ENCODE measurements at regions not wholly inside any gene's neighbourhood (a gene's known extent, or its start where the extent isn't known, plus 50 kb on each side); places are given as distances from the start of the nearest gene placed in this dataset.

DNA sequence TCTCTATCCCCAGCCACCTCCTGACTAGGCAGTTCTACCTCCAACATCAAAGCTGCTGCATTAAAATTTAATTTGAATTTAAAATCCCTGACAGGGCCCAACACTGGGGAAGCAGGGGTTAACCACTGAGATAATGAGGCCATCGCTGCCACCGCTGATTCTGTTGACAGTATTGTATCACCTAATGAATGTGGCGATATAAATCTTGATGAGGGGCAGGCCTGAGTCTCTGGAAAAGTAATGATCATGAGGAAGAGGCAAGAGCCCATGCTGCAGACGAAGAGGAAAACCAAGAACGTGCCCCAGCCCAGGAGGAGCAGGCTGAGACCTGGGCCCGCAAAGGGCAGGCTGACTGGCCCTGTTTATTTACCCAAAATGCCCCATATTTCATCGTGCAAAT, 251.4 kb upstream of the ZFHX3 start:
- ChIA-PET CTCF (no interaction called here), POLR2A (no interaction called here)
- H3K4me3 Mint-ChIP-seq = no peak overlapping the region
- H3K36me3 Mint-ChIP-seq (ENCODE audit: low read depth) = no peaks in the 10 kb centered on the region
- no peaks in the 10 kb centered on the region for H3K9me3 Mint-ChIP-seq
- H3K27me3 Mint-ChIP-seq = no peaks in the 10 kb centered on the region
- DNase-seq = no peak
- H3K4me1 Mint-ChIP-seq = no peaks in the 10 kb centered on the region
- no peak overlapping the region for H3K27ac Mint-ChIP-seq

DNA sequence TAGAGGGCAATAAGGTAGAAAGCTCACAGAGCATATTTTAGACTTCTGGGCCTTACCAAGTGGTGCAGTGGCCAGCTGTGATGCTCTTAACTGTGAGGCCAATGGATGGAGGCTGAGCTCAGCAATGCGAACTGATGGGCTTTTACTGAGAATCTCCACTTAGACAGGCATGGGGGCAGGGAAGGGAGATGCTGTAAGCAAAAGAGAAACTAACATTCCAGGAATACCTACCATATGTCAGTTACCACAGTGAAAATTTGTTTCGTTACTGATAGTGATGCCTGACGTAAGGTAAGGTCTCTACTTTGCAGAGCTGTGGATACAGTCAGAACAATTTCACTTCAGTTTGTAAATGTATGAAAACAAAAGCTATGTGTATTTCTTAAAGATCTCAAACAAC, 250.6 kb upstream of the ZFHX3 start:
- no peak overlapping the region for H3K27ac Mint-ChIP-seq
- H3K27me3 Mint-ChIP-seq = no peaks in the 10 kb centered on the region
- DNase-seq = no peak
- H3K4me1 Mint-ChIP-seq = no peaks in the 10 kb centered on the region
- H3K36me3 Mint-ChIP-seq (ENCODE audit: low read depth) = no peaks in the 10 kb centered on the region
- ChIA-PET CTCF (no interaction called here), POLR2A (no interaction called here)
- H3K4me3 Mint-ChIP-seq = no peak overlapping the region
- H3K9me3 Mint-ChIP-seq = no peaks in the 10 kb centered on the region

DNA sequence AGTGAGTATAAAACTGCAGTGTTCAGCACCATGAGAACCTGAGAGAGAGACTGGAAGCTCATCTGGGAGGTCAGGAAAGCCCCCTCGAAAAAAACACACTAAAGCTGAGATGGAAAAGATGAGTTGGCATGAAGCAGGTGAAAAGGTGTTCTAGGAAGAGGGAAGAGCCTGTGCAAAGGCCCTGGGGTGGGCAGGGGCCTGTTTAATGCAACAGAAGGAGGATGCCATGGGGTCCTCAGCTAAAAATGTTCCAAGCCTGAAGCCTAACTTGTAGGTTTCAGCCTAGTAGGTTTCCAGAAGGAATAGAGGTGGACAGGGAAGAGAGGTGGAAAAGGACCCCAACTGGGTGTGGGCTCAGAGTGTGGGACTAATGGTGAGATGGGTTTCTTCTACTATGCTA, 242.3 kb upstream of the ZFHX3 start:
- Mint-ChIP-seq H3K9me3 (no peaks in the 10 kb centered on the region), H3K4me3 (no peak overlapping the region)

DNA sequence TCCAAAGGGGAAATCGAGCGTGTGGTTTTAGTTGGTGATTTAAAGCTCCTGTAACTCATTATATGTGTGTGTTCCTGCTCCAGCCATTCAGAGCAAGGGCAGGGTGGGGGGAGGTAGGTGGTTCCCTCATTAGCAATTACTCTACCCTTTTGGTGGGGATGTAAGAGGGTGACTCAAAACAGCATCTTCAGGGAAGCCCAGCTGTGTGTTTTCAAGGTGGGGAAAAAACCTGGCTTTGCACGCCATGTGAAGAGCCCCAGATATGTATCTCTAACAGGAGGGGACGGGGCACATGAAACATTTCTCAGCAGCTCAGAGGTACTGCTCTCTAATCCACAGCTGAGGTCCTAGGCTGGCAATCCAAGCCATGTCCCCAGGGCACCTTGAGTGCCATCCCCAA, 241.3 kb upstream of the ZFHX3 start:
- no peak overlapping the region for H3K4me3 Mint-ChIP-seq
- H3K27ac Mint-ChIP-seq = no peak overlapping the region
- no peaks in the 10 kb centered on the region for H3K36me3 Mint-ChIP-seq (ENCODE audit: low read depth)
- ChIA-PET POLR2A (no interaction called here), CTCF (no interaction called here)
- DNase-seq = no peak
- H3K4me1 Mint-ChIP-seq = no peaks in the 10 kb centered on the region
- no peaks in the 10 kb centered on the region for H3K27me3 Mint-ChIP-seq
- no peaks in the 10 kb centered on the region for H3K9me3 Mint-ChIP-seq

More for the DNA sequence above, 242.3 kb upstream of the ZFHX3 start:
- H3K4me1 Mint-ChIP-seq = no peaks in the 10 kb centered on the region
- H3K27me3 Mint-ChIP-seq = no peaks in the 10 kb centered on the region
- H3K36me3 Mint-ChIP-seq (ENCODE audit: low read depth) = no peaks in the 10 kb centered on the region
- DNase-seq = no peak
- ChIA-PET POLR2A (no interaction called here), CTCF (no interaction called here)
- no peak overlapping the region for H3K27ac Mint-ChIP-seq

DNA sequence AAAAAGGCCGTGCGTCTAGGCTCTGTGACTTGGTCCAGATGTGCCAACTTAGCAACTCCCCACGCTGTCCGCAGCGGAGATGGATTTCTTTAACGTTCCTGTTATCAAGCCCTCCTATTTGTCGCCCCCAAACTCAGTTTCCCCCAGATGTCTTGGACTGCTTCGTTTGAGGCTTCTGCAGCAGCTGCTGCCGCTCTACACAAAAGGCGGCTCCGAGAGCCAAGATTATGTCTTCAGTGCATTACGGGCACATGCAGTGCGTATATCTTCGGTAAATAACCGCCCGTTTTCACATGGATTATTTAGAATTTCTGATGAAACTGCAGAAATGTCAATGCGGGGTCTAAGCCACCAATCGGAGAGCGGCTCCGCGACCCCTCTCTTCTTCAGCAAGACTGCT, 240.6 kb upstream of the ZFHX3 start:
- Mint-ChIP-seq H3K9me3 (no peaks in the 10 kb centered on the region), H3K36me3 (ENCODE audit: low read depth) (no peaks in the 10 kb centered on the region), H3K4me1 (no peaks in the 10 kb centered on the region), H3K27me3 (no peaks in the 10 kb centered on the region), H3K27ac (no peak overlapping the region), H3K4me3 (no peak overlapping the region)
- ChIA-PET POLR2A (no interaction called here), CTCF (no interaction called here)
- no peak for DNase-seq

- no peaks in the 10 kb centered on the region for H3K9me3 Mint-ChIP-seq
- H3K27ac Mint-ChIP-seq = no peak overlapping the region
- H3K4me1 Mint-ChIP-seq = no peaks in the 10 kb centered on the region
- CTCF ChIA-PET = no interaction called here
- POLR2A ChIA-PET = no interaction called here
- no peak for DNase-seq
- no peak overlapping the region for H3K4me3 Mint-ChIP-seq
- no peaks in the 10 kb centered on the region for H3K36me3 Mint-ChIP-seq (ENCODE audit: low read depth)
- H3K27me3 Mint-ChIP-seq = no peaks in the 10 kb centered on the region
Observed at GRCh38 chr16:73287859-73288405, 240.0 kb upstream of the ZFHX3 start.

DNA sequence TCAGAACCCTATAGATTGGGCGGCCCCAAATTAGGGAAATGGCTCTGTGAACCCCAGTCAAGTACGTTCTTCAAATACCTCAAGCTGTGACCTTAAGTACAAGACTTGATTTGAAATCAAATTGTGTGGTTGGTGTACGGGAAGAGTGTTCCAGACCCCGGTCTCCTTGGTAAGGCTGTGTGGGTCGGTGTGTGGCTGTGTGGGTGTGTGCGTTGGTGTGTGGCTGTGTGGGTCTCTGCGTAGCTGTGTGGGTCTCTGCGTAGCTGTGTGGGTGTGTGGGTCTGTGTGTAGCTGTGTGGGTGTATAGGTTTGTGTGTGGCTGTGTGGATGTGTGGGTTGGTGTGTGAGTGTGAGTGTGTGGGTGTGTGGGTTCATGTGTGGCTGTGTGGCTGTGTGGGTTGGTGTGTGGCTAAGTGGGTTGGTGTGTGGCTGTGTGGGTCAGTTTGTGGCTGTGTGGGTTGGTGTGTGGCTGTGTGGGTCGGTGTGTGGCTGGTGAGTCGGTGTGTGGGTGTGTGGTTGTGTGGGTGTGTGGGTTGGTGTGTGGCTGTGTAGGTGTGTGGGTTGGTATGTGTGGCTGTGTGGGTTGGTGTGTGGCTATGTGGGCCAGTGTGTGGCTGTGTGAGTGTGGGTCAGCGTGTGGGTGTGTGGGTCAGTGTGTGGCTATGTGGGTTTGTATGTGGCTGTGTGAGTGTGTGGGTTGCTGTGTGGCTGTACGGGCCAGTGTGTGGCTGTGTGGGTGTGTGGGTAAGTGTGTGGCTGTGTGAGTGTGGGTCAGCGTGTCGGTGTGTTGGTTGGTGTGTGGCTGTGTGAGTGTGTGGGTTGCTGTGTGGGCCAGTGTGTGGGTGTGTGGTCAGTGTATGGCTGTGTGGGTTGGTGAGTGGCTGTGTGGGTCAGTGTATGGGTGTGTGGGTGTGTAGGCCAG, 238.7 kb upstream of the ZFHX3 start:
- Mint-ChIP-seq H3K4me1 (no peaks in the 10 kb centered on the region), H3K36me3 (ENCODE audit: low read depth) (no peaks in the 10 kb centered on the region), H3K27ac (no peak overlapping the region), H3K9me3 (no peaks in the 10 kb centered on the region), H3K27me3 (no peaks in the 10 kb centered on the region), H3K4me3 (no peak overlapping the region)
- no peak for DNase-seq
- ChIA-PET POLR2A (no interaction called here), CTCF (no interaction called here)

DNA sequence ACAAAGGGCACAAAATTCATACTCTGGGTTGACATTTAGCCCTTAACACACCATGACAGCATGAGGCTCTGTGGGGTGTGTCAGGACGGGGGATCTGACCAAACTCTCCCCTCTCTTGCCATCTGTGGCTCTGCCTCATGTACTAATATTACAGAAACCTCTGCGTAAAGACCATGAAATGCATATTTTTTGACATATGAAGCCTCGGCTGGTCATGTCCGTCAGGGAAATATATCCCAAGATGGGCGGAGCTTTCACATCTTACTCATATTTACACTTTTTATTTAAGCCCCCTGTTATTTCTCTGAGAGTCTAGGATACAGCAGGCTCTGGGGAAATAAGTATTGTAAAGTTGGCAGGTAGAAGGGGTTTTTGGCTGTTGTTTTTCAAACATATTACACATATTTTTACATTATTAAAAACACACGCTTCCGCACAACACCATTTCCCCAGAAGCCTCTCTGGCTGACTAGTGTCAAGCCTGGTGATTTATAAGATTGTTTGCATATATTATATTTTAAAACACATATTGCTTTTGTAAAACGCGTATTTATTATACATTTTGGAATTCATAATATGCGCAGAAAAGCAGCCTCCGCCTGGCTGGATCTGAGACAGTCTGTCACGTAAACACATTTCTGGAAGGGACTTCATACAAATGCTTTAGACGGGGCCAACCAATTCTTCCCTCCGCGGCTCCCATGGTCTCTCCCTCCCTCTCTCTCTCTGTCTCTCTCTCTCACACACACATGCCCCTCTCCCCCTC, 237.7 kb upstream of the ZFHX3 start:
- no peaks in the 10 kb centered on the region for H3K27me3 Mint-ChIP-seq
- ChIA-PET CTCF (no interaction called here), POLR2A (no interaction called here)
- no peaks in the 10 kb centered on the region for H3K4me1 Mint-ChIP-seq
- no peaks in the 10 kb centered on the region for H3K9me3 Mint-ChIP-seq
- no peak overlapping the region for H3K4me3 Mint-ChIP-seq
- H3K36me3 Mint-ChIP-seq (ENCODE audit: low read depth) = no peaks in the 10 kb centered on the region
- DNase-seq = no peak
- no peak overlapping the region for H3K27ac Mint-ChIP-seq

DNA sequence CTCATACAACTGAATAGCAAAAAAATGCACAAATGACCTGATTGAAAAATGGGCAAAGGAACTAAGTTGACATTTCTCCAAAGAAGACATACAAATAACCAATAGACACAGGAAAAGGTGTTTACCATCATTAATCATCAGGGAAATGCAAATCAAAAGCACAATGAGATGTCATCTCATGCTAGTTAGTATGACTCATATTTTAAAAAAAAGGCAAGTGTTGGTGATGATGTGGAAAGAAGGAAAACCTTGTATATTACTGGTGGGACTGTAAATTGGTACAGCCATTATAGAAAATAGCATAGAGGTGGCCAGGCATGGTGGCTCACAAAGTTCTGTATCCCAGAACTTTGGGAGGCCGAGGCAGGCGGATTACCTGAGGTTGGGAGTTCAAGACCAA, 232.5 kb upstream of the ZFHX3 start:
- Mint-ChIP-seq H3K27ac (no peak overlapping the region), H3K4me3 (no peak overlapping the region), H3K4me1 (no peaks in the 10 kb centered on the region), H3K9me3 (no peaks in the 10 kb centered on the region), H3K27me3 (no peaks in the 10 kb centered on the region), H3K36me3 (ENCODE audit: low read depth) (no peaks in the 10 kb centered on the region)
- CTCF ChIA-PET = no interaction called here
- POLR2A ChIA-PET = no interaction called here
- DNase-seq = no peak

GRCh38 chr16:73279451-73279850, 231.5 kb upstream of the ZFHX3 start:
- POLR2A ChIA-PET = no interaction called here
- Mint-ChIP-seq H3K4me1 (no peaks in the 10 kb centered on the region), H3K27ac (no peak overlapping the region), H3K9me3 (no peaks in the 10 kb centered on the region), H3K27me3 (no peaks in the 10 kb centered on the region), H3K36me3 (ENCODE audit: low read depth) (no peaks in the 10 kb centered on the region), H3K4me3 (no peak overlapping the region)
- no peak for DNase-seq
- CTCF ChIA-PET = no interaction called here

- Mint-ChIP-seq H3K9me3 (no peaks in the 10 kb centered on the region), H3K4me1 (no peaks in the 10 kb centered on the region), H3K27ac (no peak overlapping the region), H3K27me3 (no peaks in the 10 kb centered on the region), H3K4me3 (no peak overlapping the region), H3K36me3 (ENCODE audit: low read depth) (no peaks in the 10 kb centered on the region)
- CTCF ChIA-PET = no interaction called here
- POLR2A ChIA-PET = no interaction called here
- no peak for DNase-seq
Observed at GRCh38 chr16:73277071-73277470, 229.1 kb upstream of the ZFHX3 start.

GRCh38 chr16:73275448-73275847, 227.5 kb upstream of the ZFHX3 start:
- no peak overlapping the region for H3K4me3 Mint-ChIP-seq
- CTCF ChIA-PET = no interaction called here
- DNase-seq = no peak
- H3K27me3 Mint-ChIP-seq = no peaks in the 10 kb centered on the region
- no peaks in the 10 kb centered on the region for H3K4me1 Mint-ChIP-seq
- no peaks in the 10 kb centered on the region for H3K9me3 Mint-ChIP-seq
- no peak overlapping the region for H3K27ac Mint-ChIP-seq
- POLR2A ChIA-PET = no interaction called here
- H3K36me3 Mint-ChIP-seq (ENCODE audit: low read depth) = no peaks in the 10 kb centered on the region

DNA sequence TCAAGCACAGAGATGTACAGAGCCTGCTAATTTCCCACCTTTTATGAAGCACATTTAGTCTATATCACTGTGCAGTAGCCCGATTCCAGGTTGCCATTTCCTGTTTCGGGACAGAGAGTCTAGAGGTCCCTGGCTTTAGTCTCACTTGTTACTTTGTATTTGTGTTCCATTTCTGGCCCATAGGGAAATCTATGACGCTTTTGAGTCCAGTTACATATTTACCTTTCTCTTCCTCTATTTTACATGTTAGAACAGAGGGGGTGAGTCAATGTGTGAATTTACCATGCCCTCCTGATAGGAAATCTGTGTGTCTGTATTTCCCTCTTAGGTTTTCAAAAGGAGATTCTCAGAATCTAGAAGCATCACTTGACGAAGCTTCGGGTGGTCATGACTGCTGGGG, 227.1 kb upstream of the ZFHX3 start:
- Mint-ChIP-seq H3K9me3 (no peaks in the 10 kb centered on the region), H3K27ac (no peak overlapping the region), H3K4me1 (no peaks in the 10 kb centered on the region), H3K36me3 (ENCODE audit: low read depth) (no peaks in the 10 kb centered on the region), H3K27me3 (no peaks in the 10 kb centered on the region), H3K4me3 (no peak overlapping the region)
- POLR2A ChIA-PET = no interaction called here
- no peak for DNase-seq
- CTCF ChIA-PET = no interaction called here

- ChIA-PET POLR2A (no interaction called here), CTCF (no interaction called here)
- no peaks in the 10 kb centered on the region for H3K27me3 Mint-ChIP-seq
- H3K27ac Mint-ChIP-seq = no peak overlapping the region
- H3K4me3 Mint-ChIP-seq = no peak overlapping the region
- no peaks in the 10 kb centered on the region for H3K9me3 Mint-ChIP-seq
- DNase-seq = no peak
- H3K36me3 Mint-ChIP-seq (ENCODE audit: low read depth) = no peaks in the 10 kb centered on the region
- no peaks in the 10 kb centered on the region for H3K4me1 Mint-ChIP-seq
Observed at GRCh38 chr16:73274140-73274539, 226.2 kb upstream of the ZFHX3 start.
